H1 (cell line): ENCODE measurements at regions not wholly inside any gene's neighbourhood (a gene's known extent, or its start where the extent isn't known, plus 50 kb on each side); places are given as distances from the start of the nearest gene placed in this dataset.

ENCODE experiments used
- CBX5 ChIP-seq: fragments of 300-800, 300-1000 bp; sonication (generic); IDR thresholded peaks from 2 replicates; pipeline ENCODE4 v1.7.1; 2016; ENCODE audit warnings: antibody characterized with exemption, low read length, low read depth
- CHD7 ChIP-seq: fragments of 300-600 bp; sonication (generic); IDR thresholded peaks from 2 replicates; pipeline ENCODE4 v1.7.1; 2012; ENCODE audit warnings: low read length, moderate library complexity, mild to moderate bottlenecking, inconsistent platforms; ENCODE audit not compliant: insufficient replicate concordance
- CTBP2 ChIP-seq: IDR thresholded peaks from 2 replicates; pipeline ENCODE4 v1.7.0; 2011; ENCODE audit warnings: borderline replicate concordance, mild to moderate bottlenecking, moderate library complexity, mixed read lengths, low read length; ENCODE audit not compliant: insufficient read depth, insufficient read length
- HDAC2 ChIP-seq, 2 experiments: fragments of 300-600 bp in 1 of 2; sonication (generic) in 1 of 2; IDR thresholded peaks; 2 replicates each; pipeline ENCODE4 v1.6.1; 2011 to 2012; ENCODE audit warnings: low read depth in 2 of 2, low read length in 2 of 2, mild to moderate bottlenecking in 2 of 2, moderate library complexity in 2 of 2, borderline replicate concordance in 1 of 2, inconsistent platforms in 1 of 2
- KDM5A ChIP-seq: fragments of 200-600 bp; IDR thresholded peaks from 2 replicates; pipeline ENCODE4 v1.7.1; 2012; ENCODE audit warnings: mild to moderate bottlenecking, low read length, inconsistent platforms, mixed read lengths
- MAFK ChIP-seq: IDR thresholded peaks from 2 replicates; pipeline ENCODE4 v1.6.1; 2012; ENCODE audit warnings: low read depth, mild to moderate bottlenecking, improper control_type of control experiment, low read length
- POLR2AphosphoS5 ChIP-seq: IDR thresholded peaks from 2 replicates; pipeline ENCODE4 v1.6.1; 2011; ENCODE audit warnings: low read depth, low read length
- RFX5 ChIP-seq: IDR thresholded peaks from 2 replicates; pipeline ENCODE4 v1.6.1; 2011; ENCODE audit warnings: low read depth, low read length, improper control_type of control experiment, borderline replicate concordance
- RNF2 ChIP-seq: fragments of 200-900, 300-1000 bp; sonication (generic); IDR thresholded peaks from 2 replicates; pipeline ENCODE4 v1.7.1; 2016; ENCODE audit warnings: borderline replicate concordance, low read depth, mild to moderate bottlenecking, antibody characterized with exemption, low read length; ENCODE audit not compliant: poor library complexity, severe bottlenecking; ENCODE audit errors: missing control alignments
- SIX5 ChIP-seq: IDR thresholded peaks from 2 replicates; pipeline ENCODE4 v1.6.1; 2011; ENCODE audit warnings: mild to moderate bottlenecking, low read depth, low read length
- SP1 ChIP-seq: IDR thresholded peaks from 2 replicates; pipeline ENCODE4 v1.6.1; 2011; ENCODE audit warnings: low read depth, low read length

GRCh38 chr4:188439641-188440311 is 300.5 kb downstream of the TRIML1 start (continued):
- TF ChIP-seq CHD7 (no peak), POLR2AphosphoS5 (no peak), CBX5 (no peak), RFX5 (no peak), SIX5 (no peak), HDAC2 (IDR thresholded peaks at IDR 0.05; ENCODE audit: borderline replicate concordance in 1 of 2, low read depth in 2 of 2, low read length in 2 of 2) (no peak), KDM5A (no peak), CTBP2 (no peak), RNF2 (no peak), SP1 (no peak), MAFK (no peak)
